ENCODE measurements at regions not wholly inside any gene's neighbourhood (a gene's known extent, or its start where the extent isn't known, plus 50 kb on each side); places are given as distances from the start of the nearest gene placed in this dataset.
A peak's percentile ranks its signal among the peaks of the same experiment; 100 is the strongest.

GRCh38 chr2:195312662-195313061 is 344.4 kb upstream of the SLC39A10 start (continued):
- TF ChIP-seq ZSCAN18 (CRISPR knock-in tag; IDR thresholded peaks at IDR 0.05): no peak
- TF ChIP-seq USF1 (CRISPR knock-in tag; IDR thresholded peaks at IDR 0.05): no peak

GRCh38 chr2:195308163-195308562 is 348.9 kb upstream of the SLC39A10 start:
- ATAC-seq (no peak), DNase-seq (ENCODE audit: low spot score) (no peak)
- peaks cover 65% of the 10 kb centered on the region for H3K27me3 Mint-ChIP-seq (ENCODE audit: low read depth)
- H3K4me1 Mint-ChIP-seq: peaks cover 47% of the 10 kb centered on the region
- H3K36me3 Mint-ChIP-seq: no peaks in the 10 kb centered on the region
- no peaks in the 10 kb centered on the region for H3K9me3 Mint-ChIP-seq
- no peak overlapping the region for H3K27ac Mint-ChIP-seq
- TF ChIP-seq PRRX2 (CRISPR knock-in tag; IDR thresholded peaks at IDR 0.05): no peak
- no peak for TF ChIP-seq ESRRA (CRISPR knock-in tag; IDR thresholded peaks at IDR 0.05; ENCODE audit: borderline replicate concordance)
- no peak for TF ChIP-seq ZNF532 (CRISPR knock-in tag; IDR thresholded peaks at IDR 0.05; ENCODE audit: borderline replicate concordance)
- TF ChIP-seq NFYB (CRISPR knock-in tag; conservative IDR thresholded peaks at IDR 0.05; ENCODE audit: low read depth): no peak
- no peak for TF ChIP-seq FOXK1 (CRISPR knock-in tag; IDR thresholded peaks at IDR 0.05)
- TF ChIP-seq EMX1 (CRISPR knock-in tag; IDR thresholded peaks at IDR 0.05): no peak
- no peak for TF ChIP-seq SMAD3 (CRISPR knock-in tag; IDR thresholded peaks at IDR 0.05; ENCODE audit: borderline replicate concordance)
- TF ChIP-seq MYBL2 (CRISPR knock-in tag; IDR thresholded peaks at IDR 0.05): no peak
- no peak for TF ChIP-seq FOXP1 (CRISPR knock-in tag; IDR thresholded peaks at IDR 0.05; ENCODE audit: borderline replicate concordance)
- CTCF ChIA-PET: interaction anchor here (1.5 kb wide), 1 partner anchor 9 kb away, joined by 3 read pairs; no protein-coding TSS in a partner anchor
- no peak overlapping the region for H3K4me3 Mint-ChIP-seq
- POLR2A ChIA-PET: no interaction called here

- H3K9me3 Mint-ChIP-seq: no peaks in the 10 kb centered on the region
- CTCF ChIA-PET: interaction anchor here (1.5 kb wide), 1 partner anchor 9 kb away, joined by 3 read pairs; no protein-coding TSS in a partner anchor
- no peaks in the 10 kb centered on the region for H3K36me3 Mint-ChIP-seq
- peaks cover 47% of the 10 kb centered on the region for H3K4me1 Mint-ChIP-seq
- peaks cover 65% of the 10 kb centered on the region for H3K27me3 Mint-ChIP-seq (ENCODE audit: low read depth)
- POLR2A ChIA-PET: no interaction called here
- H3K4me3 Mint-ChIP-seq: 0 out of 2 replicates have a peak overlapping the region, but pooled peaks have one; percentile 4
- no peak overlapping the region for H3K27ac Mint-ChIP-seq
- ATAC-seq (peak; percentile 92), DNase-seq (ENCODE audit: low spot score) (peak; percentile 36)
- TF ChIP-seq CREB1 (CRISPR knock-in tag; IDR thresholded peaks at IDR 0.05): no peak
- TF ChIP-seq RELA (CRISPR knock-in tag; IDR thresholded peaks at IDR 0.05; ENCODE audit: borderline replicate concordance): no peak
- no peak for TF ChIP-seq TEAD1 (CRISPR knock-in tag; IDR thresholded peaks at IDR 0.05)
- no peak for TF ChIP-seq NFYB (CRISPR knock-in tag; conservative IDR thresholded peaks at IDR 0.05; ENCODE audit: low read depth)
- TF ChIP-seq PRRX2 (CRISPR knock-in tag; IDR thresholded peaks at IDR 0.05): no peak
- no peak for TF ChIP-seq ARID4B (CRISPR knock-in tag; IDR thresholded peaks at IDR 0.05; ENCODE audit: borderline replicate concordance)
- no peak for TF ChIP-seq CTCF (IDR thresholded peaks at IDR 0.05)
- TF ChIP-seq PRDM15 (CRISPR knock-in tag; IDR thresholded peaks at IDR 0.05): no peak
Observed at GRCh38 chr2:195307751-195308150, 349.3 kb upstream of the SLC39A10 start.

Data from WTC11 (cell line).